Small intestine (tissue), 7 donors: ENCODE measurements at regions not wholly inside any gene's neighbourhood (a gene's known extent, or its start where the extent isn't known, plus 50 kb on each side); places are given as distances from the start of the nearest gene placed in this dataset.
"Not testable (repeated sequence)": the region's sequence is repeated elsewhere in the genome, so short reads cannot be mapped to it uniquely, and the experiment has no call there.

Experiments used
- DNase-seq, 2 donors: peaks; one replicate each; pipeline versions ENCODE4 v3.0.0 to v3.0.0-alpha.2; 2013
- FAIRE-seq: peaks from 2 replicates; lab custom pipeline; 2012; peaks lifted over from hg19 to GRCh38; lab: Jason Lieb, UNC
- H3K27ac ChIP-seq, 3 donors: one replicate each; pipeline ENCODE4 v1.5.1; 2013; ENCODE audit warnings: low read length in 2 of 3, mild to moderate bottlenecking in 2 of 3, control low read depth in 1 of 3, inconsistent platforms in 1 of 3, low read depth in 1 of 3, moderate library complexity in 1 of 3
- H3K27me3 ChIP-seq, 3 donors: one replicate each; pipeline ENCODE4 v1.6.1; 2013; ENCODE audit warnings: low read length in 3 of 3, inconsistent platforms in 1 of 3; ENCODE audit not compliant: control insufficient read depth in 3 of 3, insufficient read depth in 3 of 3
- H3K36me3 ChIP-seq, 3 donors: one replicate each; pipeline ENCODE4 v1.6.1; 2013; ENCODE audit warnings: low read length in 3 of 3, inconsistent platforms in 1 of 3, low read depth in 1 of 3, mild to moderate bottlenecking in 1 of 3, moderate library complexity in 1 of 3; ENCODE audit not compliant: control insufficient read depth in 3 of 3, insufficient read depth in 2 of 3
- H3K4me1 ChIP-seq, 3 donors: one replicate each; pipeline ENCODE4 v1.6.1; 2013; ENCODE audit warnings: low read length in 2 of 3, inconsistent platforms in 1 of 3, low read depth in 1 of 3, mild to moderate bottlenecking in 1 of 3, moderate library complexity in 1 of 3; ENCODE audit not compliant: control insufficient read depth in 3 of 3, insufficient read depth in 2 of 3
- H3K4me3 ChIP-seq, 3 donors: one replicate each; pipeline ENCODE4 v1.5.1; 2013; ENCODE audit warnings: low read length in 3 of 3, control low read depth in 1 of 3, inconsistent platforms in 1 of 3, low read depth in 1 of 3, mild to moderate bottlenecking in 1 of 3, moderate library complexity in 1 of 3
- H3K9me3 ChIP-seq, 2 donors: one replicate each; pipeline ENCODE4 v1.6.1; 2013; ENCODE audit warnings: low read depth in 1 of 2, low read length in 1 of 2; ENCODE audit not compliant: control insufficient read depth in 2 of 2, insufficient read depth in 1 of 2
- WGBS, 3 donors: extraction: QIAGEN DNeasy Blood & Tissue Kit; methylation state at CpG; one replicate each; pipeline ENCODE4 v1.1.7; 2013; 5-methylcytosine and 5-hydroxymethylcytosine counted together
- donor health status: healthy with polysubstance abuse.
- donor health status: control.
- donor health status: control.
- donor health status: Bipolar disorder and iron deficiency.
- donor health status: healthy.

DNA sequence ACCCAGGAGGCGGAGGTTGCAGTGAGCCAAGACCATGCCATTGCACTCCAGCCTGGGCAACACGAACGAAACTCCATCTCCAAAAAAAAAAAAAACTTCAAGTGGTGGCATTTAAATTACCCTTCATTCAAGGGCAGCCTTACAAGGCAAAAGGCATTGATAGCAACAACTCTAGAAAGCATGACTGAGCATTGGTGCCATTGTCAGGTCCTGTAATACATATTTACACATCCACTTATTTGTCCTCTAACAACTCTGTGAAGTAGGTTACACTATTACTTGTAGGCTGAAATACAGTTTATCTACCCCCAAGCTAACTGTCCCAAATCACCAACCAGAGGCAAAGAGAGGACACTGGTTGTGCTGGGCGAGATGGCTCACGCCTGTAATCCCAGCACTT, 52.7 kb upstream of the LARP1 start:
- WGBS, 3 donors: 91 to 95% (median 94%) methylated on average over 5 of the region's 5 CpGs
- H3K27ac ChIP-seq: no peak overlapping the region
- H3K4me1 ChIP-seq: peaks cover 0 to 9% (median 0%) of the 10 kb centered on the region in 3 donors
- FAIRE-seq (no peak), DNase-seq (no peak)
- no peaks in the 10 kb centered on the region for H3K9me3 ChIP-seq
- H3K4me3 ChIP-seq: no peak overlapping the region
- no peaks in the 10 kb centered on the region for H3K36me3 ChIP-seq
- no peaks in the 10 kb centered on the region for H3K27me3 ChIP-seq

DNA sequence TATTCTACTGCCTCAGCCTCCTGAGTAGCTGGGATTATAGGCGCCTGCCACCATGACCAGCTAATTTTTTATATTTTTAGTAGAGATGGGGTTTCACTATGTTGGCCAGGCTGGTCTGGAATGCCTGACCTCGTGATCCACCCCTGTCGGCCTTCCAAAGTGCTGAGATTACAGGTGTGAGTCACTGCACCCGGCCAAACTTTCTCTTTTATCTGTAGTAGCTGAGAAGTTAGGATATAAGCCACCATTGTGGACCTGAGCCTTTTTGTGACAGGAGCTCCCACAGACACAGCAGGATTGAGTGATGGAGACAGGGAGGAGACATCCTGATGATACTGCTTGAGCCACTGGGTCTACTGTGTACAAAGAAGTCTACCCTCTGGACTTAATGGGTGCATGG, 53.5 kb upstream of the LARP1 start:
- not testable (repeated sequence) for H3K4me3 ChIP-seq, H3K36me3 ChIP-seq, H3K27me3 ChIP-seq, H3K27ac ChIP-seq, H3K9me3 ChIP-seq, FAIRE-seq, DNase-seq
- peaks cover 0 to 13% (median 0%) of the 10 kb centered on the region in 3 donors for H3K4me1 ChIP-seq
- 34 to 69% (median 47%) methylated on average over 4 of the region's 4 CpGs for WGBS, 3 donors

DNA sequence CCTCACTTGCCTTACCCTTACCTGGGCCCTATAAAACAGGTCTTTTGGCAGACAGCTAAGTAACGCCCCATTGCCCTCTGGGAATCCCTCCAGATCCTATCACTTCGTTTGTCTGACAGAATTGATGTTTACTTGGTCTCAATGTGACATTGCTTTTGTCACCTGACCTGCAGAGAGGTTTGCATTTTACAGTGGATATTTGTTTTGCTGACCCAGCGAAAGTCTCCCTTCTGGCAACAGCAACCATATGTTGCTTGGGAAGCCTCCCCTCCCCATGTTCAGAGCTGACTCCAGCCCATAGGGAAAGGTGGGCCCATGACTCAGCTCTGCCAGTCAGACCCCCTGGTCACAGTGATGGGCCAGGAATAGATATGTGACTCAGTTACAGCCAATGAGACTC, 54.0 kb upstream of the LARP1 start:
- DNase-seq (peak in 1 of 2 donors; percentile 22), FAIRE-seq (no peak)
- 21 to 44% (median 33%) methylated on average over 3 of the region's 3 CpGs for WGBS, 3 donors
- Histone ChIP-seq H3K4me1 (peaks cover 0 to 18% (median 0%) of the 10 kb centered on the region in 3 donors), H3K9me3 (no peaks in the 10 kb centered on the region), H3K27ac (no peak overlapping the region), H3K4me3 (no peak overlapping the region), H3K27me3 (no peaks in the 10 kb centered on the region), H3K36me3 (no peaks in the 10 kb centered on the region)

DNA sequence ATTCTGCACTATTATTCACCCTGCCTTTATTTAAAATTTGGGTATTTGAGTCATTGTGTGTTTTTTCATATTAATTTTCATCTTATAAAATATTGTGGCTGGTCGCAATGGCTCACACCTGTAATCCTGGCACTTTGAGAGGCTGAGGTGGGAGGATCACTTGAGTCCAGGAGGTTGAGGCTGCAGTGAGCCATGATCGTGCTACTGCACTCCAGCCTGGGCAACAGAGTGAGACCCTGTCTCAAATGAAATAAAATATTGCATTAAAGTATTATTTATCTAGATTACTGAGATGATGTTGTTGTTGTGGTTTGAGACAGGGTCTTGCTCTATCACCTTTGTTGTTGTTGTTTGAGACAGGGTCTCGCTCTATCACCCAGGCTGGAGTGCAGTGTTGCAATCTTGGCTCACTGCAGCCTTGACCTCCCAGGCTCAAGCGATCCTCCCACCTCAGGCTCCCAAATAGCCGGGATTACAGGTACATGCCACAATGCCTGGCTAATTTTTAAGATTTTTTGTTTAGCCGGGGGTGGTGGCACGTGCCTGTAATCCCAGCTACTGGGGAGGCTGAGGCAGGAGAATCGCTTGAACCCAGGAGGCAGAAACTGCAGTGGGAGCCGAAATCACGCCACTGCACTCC, 54.8 kb upstream of the LARP1 start:
- not testable (repeated sequence) for H3K27ac ChIP-seq, H3K36me3 ChIP-seq, DNase-seq, H3K9me3 ChIP-seq, H3K27me3 ChIP-seq, FAIRE-seq, H3K4me3 ChIP-seq
- WGBS, 3 donors: 90 to 95% (median 93%) methylated on average over 10 of the region's 10 CpGs
- peaks cover 0 to 18% (median 0%) of the 10 kb centered on the region in 3 donors for H3K4me1 ChIP-seq

DNA sequence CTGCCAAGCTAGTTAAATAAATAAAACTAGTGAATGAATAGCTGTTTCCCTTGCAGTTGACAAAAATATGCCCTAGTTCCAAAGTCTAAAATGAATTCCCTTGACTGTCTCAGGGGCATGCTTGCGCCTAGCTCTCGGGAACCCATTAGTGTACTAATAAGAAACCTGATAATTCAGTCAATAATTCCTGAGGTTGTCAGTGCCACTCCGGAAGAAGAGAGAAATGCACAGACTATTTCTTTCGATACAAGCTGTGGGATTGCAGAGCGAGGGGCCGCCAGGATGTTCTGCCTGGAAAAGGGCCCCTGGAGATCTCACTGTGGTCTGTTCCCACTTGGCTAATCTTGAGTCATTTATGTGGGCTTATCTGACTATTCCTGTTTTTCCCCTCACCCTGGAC, 56.4 kb upstream of the LARP1 start:
- WGBS, 3 donors: 38 to 76% (median 53%) methylated on average over 6 of the region's 6 CpGs
- peak in 1 of 2 donors; percentile 46 for DNase-seq

DNA sequence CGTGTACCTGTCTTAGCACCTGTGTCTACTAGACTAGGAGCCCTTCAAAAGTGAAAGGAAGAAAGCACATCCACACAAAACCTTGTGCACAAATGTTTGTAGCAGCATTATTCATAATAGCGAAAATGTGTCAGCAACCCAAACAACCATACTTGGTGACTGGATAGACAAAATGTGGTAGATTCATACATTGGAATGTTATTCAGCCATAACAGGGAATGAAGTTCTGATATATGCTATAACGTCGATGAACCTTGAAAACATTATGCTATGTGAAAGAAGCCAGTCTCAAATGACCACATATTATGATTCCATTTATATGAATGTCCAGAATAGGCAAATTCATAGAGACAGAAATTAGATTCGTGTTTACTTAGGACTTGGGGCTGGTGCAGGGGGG, 57.8 kb upstream of the LARP1 start:
- 61 to 67% (median 67%) methylated on average over 5 of the region's 5 CpGs for WGBS, 3 donors
- FAIRE-seq: no peak
- no peaks in the 10 kb centered on the region for H3K27me3 ChIP-seq

More for the DNA sequence above, 56.4 kb upstream of the LARP1 start:
- Histone ChIP-seq H3K27me3 (no peaks in the 10 kb centered on the region), H3K9me3 (no peaks in the 10 kb centered on the region), H3K36me3 (no peaks in the 10 kb centered on the region), H3K27ac (peak overlapping the region in 1 of 3 donors; percentile 39), H3K4me1 (peaks cover 0 to 18% (median 0%) of the 10 kb centered on the region in 3 donors), H3K4me3 (no peak overlapping the region)
- no peak for FAIRE-seq

DNA sequence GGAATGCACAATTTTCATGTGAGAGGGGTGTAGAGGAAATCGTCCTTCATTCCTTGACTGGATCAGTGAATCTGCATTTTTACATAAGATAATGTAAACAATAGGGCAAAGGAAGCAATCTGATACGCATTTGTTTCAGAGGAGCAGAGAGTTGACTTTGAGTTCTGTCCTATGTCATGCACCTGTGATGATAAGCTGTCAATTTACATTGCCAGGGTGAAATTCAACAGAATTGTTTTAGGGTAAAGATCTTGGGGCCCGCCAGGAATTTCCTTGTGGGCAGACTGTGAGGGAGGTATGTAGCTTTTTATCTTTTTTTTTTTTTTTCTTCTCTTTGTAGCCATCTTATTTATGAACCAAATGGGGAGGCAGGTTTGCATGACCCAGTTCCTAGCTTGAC, 58.3 kb upstream of the LARP1 start:
- FAIRE-seq (no peak), DNase-seq (no peak)
- Histone ChIP-seq H3K4me1 (peaks cover 0 to 18% (median 0%) of the 10 kb centered on the region in 3 donors), H3K27me3 (no peaks in the 10 kb centered on the region), H3K27ac (no peak overlapping the region), H3K9me3 (no peaks in the 10 kb centered on the region), H3K36me3 (no peaks in the 10 kb centered on the region), H3K4me3 (no peak overlapping the region)
- 21 to 32% (median 32%) methylated on average over 3 of the region's 3 CpGs for WGBS, 3 donors

More for the DNA sequence above, 57.8 kb upstream of the LARP1 start:
- H3K27ac ChIP-seq: no peak overlapping the region
- no peaks in the 10 kb centered on the region for H3K9me3 ChIP-seq
- H3K4me1 ChIP-seq: peaks cover 0 to 18% (median 0%) of the 10 kb centered on the region in 3 donors
- H3K4me3 ChIP-seq: no peak overlapping the region
- no peak for DNase-seq
- H3K36me3 ChIP-seq: no peaks in the 10 kb centered on the region

DNA sequence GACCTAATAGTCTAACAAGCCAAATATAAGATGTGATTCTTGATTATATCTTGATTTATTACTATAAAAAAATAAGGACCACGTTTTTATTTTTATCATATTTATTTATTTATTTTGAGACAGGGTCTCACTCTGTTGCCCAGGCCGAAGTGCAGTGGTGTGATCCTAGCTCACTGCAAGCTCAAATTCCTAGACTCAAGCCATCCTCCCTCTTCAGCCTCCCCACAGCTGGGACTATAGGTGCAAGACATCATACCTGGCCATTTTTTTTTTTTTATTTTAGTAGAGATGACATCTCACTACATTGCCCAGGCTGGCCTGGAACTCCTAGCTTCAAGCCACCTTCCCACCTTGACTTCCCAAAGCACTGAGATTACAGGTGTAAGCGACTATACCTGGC, 61.0 kb upstream of the LARP1 start:
- H3K27ac ChIP-seq: no peak overlapping the region
- 82 to 93% (median 86%) methylated on average over 3 of the region's 3 CpGs for WGBS, 3 donors
- no peak for DNase-seq
- H3K4me1 ChIP-seq: peaks cover 0 to 21% (median 0%) of the 10 kb centered on the region in 3 donors
- FAIRE-seq: no peak
- H3K9me3 ChIP-seq: no peaks in the 10 kb centered on the region
- no peak overlapping the region for H3K4me3 ChIP-seq
- H3K27me3 ChIP-seq: no peaks in the 10 kb centered on the region
- no peaks in the 10 kb centered on the region for H3K36me3 ChIP-seq

DNA sequence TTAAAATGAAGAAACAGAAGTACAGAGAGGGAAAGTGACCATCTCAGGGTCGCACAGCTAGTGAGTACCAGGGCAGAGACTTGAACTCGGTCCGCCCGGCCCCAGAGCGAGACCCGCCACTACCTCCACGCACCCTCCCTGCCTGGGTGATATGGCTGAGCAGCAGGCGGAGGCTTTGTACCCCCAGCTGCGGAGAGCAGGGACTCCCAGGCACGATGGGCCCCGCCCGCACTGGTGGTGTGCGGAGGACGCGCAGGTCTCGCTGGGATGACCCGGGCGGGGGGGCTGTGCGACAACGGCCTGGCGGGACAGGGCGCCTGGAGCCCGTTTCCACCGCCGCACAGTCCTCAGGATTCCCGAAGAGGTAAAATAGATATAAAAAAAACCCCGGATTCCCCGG, 64.7 kb upstream of the LARP1 start:
- no peak overlapping the region for H3K4me3 ChIP-seq
- peaks cover 0 to 4% (median 0%) of the 10 kb centered on the region in 3 donors for H3K4me1 ChIP-seq
- FAIRE-seq (no peak), DNase-seq (no peak)
- H3K9me3 ChIP-seq: peaks cover 0 to 15% of the 10 kb centered on the region in 2 donors
- no peak overlapping the region for H3K27ac ChIP-seq
- H3K27me3 ChIP-seq: no peaks in the 10 kb centered on the region
- H3K36me3 ChIP-seq: no peaks in the 10 kb centered on the region
- WGBS, 3 donors: 83 to 93% (median 90%) methylated on average over 28 of the region's 28 CpGs
